NCI-H2107 (cell line): ENCODE measurements at regions not wholly inside any gene's neighbourhood (a gene's known extent, or its start where the extent isn't known, plus 50 kb on each side); places are given as distances from the start of the nearest gene placed in this dataset.
"Not testable (repeated sequence)": the region's sequence is repeated elsewhere in the genome, so short reads cannot be mapped to it uniquely, and the experiment has no call there.

Source experiments
- DNase-seq: peaks from one replicate; lab custom pipeline; 2025; lab: John Stamatoyannopoulos, UW

GRCh38 chr5:63555874-63556273 lies 406.4 kb downstream of the HTR1A start:
- no peak for DNase-seq

GRCh38 chr5:63554191-63554590 lies 408.1 kb downstream of the HTR1A start:
- no peak for DNase-seq

GRCh38 chr5:63553073-63553472 lies 409.2 kb downstream of the HTR1A start:
- DNase-seq: no peak

- no peak for DNase-seq
Measured at GRCh38 chr5:63535840-63536602, 426.2 kb downstream of the HTR1A start.

GRCh38 chr5:63524281-63524680 lies 438.0 kb downstream of the HTR1A start:
- no peak for DNase-seq

GRCh38 chr5:63516006-63516405 lies 446.2 kb downstream of the HTR1A start:
- DNase-seq: no peak

GRCh38 chr5:63500242-63500641 lies 462.0 kb downstream of the HTR1A start:
- no peak for DNase-seq

- DNase-seq: no peak
Measured at GRCh38 chr5:63495225-63495624, 467.0 kb downstream of the HTR1A start.

GRCh38 chr5:63483338-63483737 lies 478.9 kb downstream of the HTR1A start:
- DNase-seq: no peak

- no peak for DNase-seq
Measured at GRCh38 chr5:63473335-63473967, 488.8 kb downstream of the HTR1A start.

- no peak for DNase-seq
Measured at GRCh38 chr5:63456279-63456678, 506.0 kb downstream of the HTR1A start.

GRCh38 chr5:63451188-63451587 lies 511.1 kb downstream of the HTR1A start:
- no peak for DNase-seq

GRCh38 chr5:63439537-63439936 lies 522.7 kb downstream of the HTR1A start:
- no peak for DNase-seq

GRCh38 chr5:63409737-63410136 lies 552.5 kb downstream of the HTR1A start:
- no peak for DNase-seq

- DNase-seq: no peak
Measured at GRCh38 chr5:63408984-63409383, 553.3 kb downstream of the HTR1A start.

GRCh38 chr5:63401436-63402046 lies 560.7 kb downstream of the HTR1A start:
- DNase-seq: no peak

GRCh38 chr5:63400079-63400478 lies 562.2 kb downstream of the HTR1A start:
- DNase-seq: no peak

- DNase-seq: no peak
Measured at GRCh38 chr5:63398346-63398745, 563.9 kb downstream of the HTR1A start.

- not testable (repeated sequence) for DNase-seq
Measured at GRCh38 chr5:63388188-63388587, 574.1 kb downstream of the HTR1A start.

- no peak for DNase-seq
Measured at GRCh38 chr5:63375851-63376250, 586.4 kb downstream of the HTR1A start.

GRCh38 chr5:63374085-63374484 lies 588.2 kb downstream of the HTR1A start:
- no peak for DNase-seq

GRCh38 chr5:63351164-63351563 lies 611.1 kb downstream of the HTR1A start:
- no peak for DNase-seq

GRCh38 chr5:63346451-63346850 lies 615.8 kb downstream of the HTR1A start:
- no peak for DNase-seq
